Keratinocyte (primary cell): ENCODE measurements at regions not wholly inside any gene's neighbourhood (a gene's known extent, or its start where the extent isn't known, plus 50 kb on each side); places are given as distances from the start of the nearest gene placed in this dataset.

Source experiments
- DNase-seq: peaks from one replicate; pipeline ENCODE4 v3.0.0-alpha.2; 2011; ENCODE audit warnings: low read depth, missing footprints, low spot score
- FAIRE-seq: peaks from 2 replicates; lab custom pipeline; 2011; peaks lifted over from hg19 to GRCh38; lab: Jason Lieb, UNC
- H2AFZ ChIP-seq: 2 replicates; pipeline ENCODE4 v1.6.0; 2012; ENCODE audit warnings: low read length, control low read depth, inconsistent platforms; ENCODE audit not compliant: control insufficient read depth
- H3K27ac ChIP-seq: 2 replicates; pipeline ENCODE4 v1.5.1; 2011; ENCODE audit warnings: low read length; ENCODE audit not compliant: control insufficient read depth, insufficient read depth
- H3K27me3 ChIP-seq: 3 replicates; pipeline ENCODE4 v1.6.0; 2011; ENCODE audit warnings: low read length; ENCODE audit not compliant: control insufficient read depth, insufficient read depth; ENCODE audit errors: extremely low read depth
- H3K36me3 ChIP-seq, 2 experiments: 2 replicates in 1 of 2; 3 replicates in 1 of 2; pipeline ENCODE4 v1.5.1; 2011; ENCODE audit warnings: low read length in 2 of 2, mild to moderate bottlenecking in 1 of 2; ENCODE audit not compliant: control insufficient read depth in 2 of 2, insufficient read depth in 2 of 2; ENCODE audit errors: extremely low read depth in 1 of 2
- H3K4me1 ChIP-seq: 3 replicates; pipeline ENCODE4 v1.5.1; 2011; ENCODE audit warnings: low read length; ENCODE audit not compliant: control insufficient read depth, insufficient read depth; ENCODE audit errors: extremely low read depth
- H3K4me2 ChIP-seq: 3 replicates; pipeline ENCODE4 v1.6.0; 2011; ENCODE audit warnings: low read depth, low read length; ENCODE audit not compliant: control insufficient read depth, insufficient read depth; ENCODE audit errors: extremely low read depth
- H3K4me3 ChIP-seq, 3 experiments: fragments of 200-600 bp in 1 of 3; sonication (generic) in 1 of 3; 2 replicates in 2 of 3; 3 replicates in 1 of 3; pipeline ENCODE4 v1.5.1; 2011 to 2016; ENCODE audit warnings: low read length in 3 of 3, mild to moderate bottlenecking in 3 of 3, control low read depth in 2 of 3, inconsistent platforms in 1 of 3, low read depth in 1 of 3, mixed read lengths in 1 of 3, mixed run types in 1 of 3, moderate library complexity in 1 of 3; ENCODE audit not compliant: control insufficient read depth in 2 of 3, insufficient read depth in 2 of 3; ENCODE audit errors: extremely low read depth in 1 of 3
- H3K79me2 ChIP-seq: 2 replicates; pipeline ENCODE4 v1.6.0; 2012; ENCODE audit warnings: low read length; ENCODE audit not compliant: control insufficient read depth, insufficient read depth
- H3K9ac ChIP-seq: 3 replicates; pipeline ENCODE4 v1.6.0; 2011; ENCODE audit warnings: low read length; ENCODE audit not compliant: control insufficient read depth, insufficient read depth; ENCODE audit errors: extremely low read depth
- H3K9me1 ChIP-seq: 3 replicates; pipeline ENCODE4 v1.6.0; 2011; ENCODE audit warnings: low read length; ENCODE audit not compliant: control insufficient read depth, insufficient read depth; ENCODE audit errors: extremely low read depth
- H3K9me3 ChIP-seq: 2 replicates; pipeline ENCODE4 v1.5.1; 2012; ENCODE audit warnings: low read depth, low read length; ENCODE audit not compliant: control insufficient read depth
- H4K20me1 ChIP-seq: 3 replicates; pipeline ENCODE4 v1.6.0; 2011; ENCODE audit warnings: low read length; ENCODE audit not compliant: control insufficient read depth, insufficient read depth; ENCODE audit errors: extremely low read depth
- EZH2 ChIP-seq: IDR thresholded peaks from one replicate; pipeline ENCODE4 v1.6.1; 2012; ENCODE audit warnings: inconsistent platforms, mild to moderate bottlenecking, low read length, moderate library complexity
- dilution Hi-C: fragments of 300-500 bp; cut with MboI; formaldehyde crosslinking; loops from one replicate; pipeline ENCODE4 v1.7.0; 2020; ENCODE audit warnings: low sequenced_read_pairs; ENCODE audit not compliant: extremely low pct_ligation_motif_present
- TF ChIP-seq, protein P1 (sequence below), 3 experiments: IDR thresholded peaks in 1 of 3; conservative IDR thresholded peaks in 1 of 3; optimal IDR thresholded peaks in 1 of 3; 2 replicates in 2 of 3; 3 replicates in 1 of 3; pipeline versions ENCODE3 to v1.5.1; 2011; ENCODE audit warnings: low read length in 3 of 3, mild to moderate bottlenecking in 3 of 3, moderate library complexity in 2 of 3, control low read depth in 1 of 3, inconsistent platforms in 1 of 3; ENCODE audit not compliant: insufficient read depth in 2 of 3; ENCODE audit errors: extremely low read depth in 1 of 3

DNA sequence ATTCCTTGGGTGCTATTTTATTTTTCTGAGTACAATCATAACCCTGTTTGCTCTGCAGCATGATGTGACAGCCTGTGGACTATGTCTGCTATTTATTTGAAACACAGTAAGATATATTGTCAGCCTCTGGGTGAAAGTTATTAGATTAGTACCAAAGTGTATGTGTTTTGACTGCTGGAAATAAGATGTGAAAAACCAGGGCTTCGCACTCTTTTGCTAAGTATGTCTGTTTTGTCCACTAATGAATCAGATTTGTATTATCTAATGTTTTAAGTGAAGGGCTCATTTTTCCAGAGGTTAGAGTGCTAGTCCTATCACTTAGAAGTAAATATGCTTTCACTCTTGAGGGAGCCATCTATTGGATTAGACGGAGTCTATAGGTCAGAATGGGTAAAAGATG, 569.8 kb upstream of the FZD8 start:
- no peak for FAIRE-seq
- Histone ChIP-seq H3K9ac (no peak overlapping the region), H3K27me3 (no peaks in the 10 kb centered on the region), H3K79me2 (no peaks in the 10 kb centered on the region), H3K9me3 (no peaks in the 10 kb centered on the region), H3K36me3 (no peaks in the 10 kb centered on the region), H3K27ac (no peak overlapping the region), H2AFZ (no peak overlapping the region), H3K4me1 (no peaks in the 10 kb centered on the region), H3K4me3 (no peak overlapping the region), H3K4me2 (no peak overlapping the region), H3K9me1 (no peaks in the 10 kb centered on the region), H4K20me1 (no peaks in the 10 kb centered on the region)
- DNase-seq: no peak
- dilution Hi-C loops: no loop called here
- TF ChIP-seq, protein P1, sequence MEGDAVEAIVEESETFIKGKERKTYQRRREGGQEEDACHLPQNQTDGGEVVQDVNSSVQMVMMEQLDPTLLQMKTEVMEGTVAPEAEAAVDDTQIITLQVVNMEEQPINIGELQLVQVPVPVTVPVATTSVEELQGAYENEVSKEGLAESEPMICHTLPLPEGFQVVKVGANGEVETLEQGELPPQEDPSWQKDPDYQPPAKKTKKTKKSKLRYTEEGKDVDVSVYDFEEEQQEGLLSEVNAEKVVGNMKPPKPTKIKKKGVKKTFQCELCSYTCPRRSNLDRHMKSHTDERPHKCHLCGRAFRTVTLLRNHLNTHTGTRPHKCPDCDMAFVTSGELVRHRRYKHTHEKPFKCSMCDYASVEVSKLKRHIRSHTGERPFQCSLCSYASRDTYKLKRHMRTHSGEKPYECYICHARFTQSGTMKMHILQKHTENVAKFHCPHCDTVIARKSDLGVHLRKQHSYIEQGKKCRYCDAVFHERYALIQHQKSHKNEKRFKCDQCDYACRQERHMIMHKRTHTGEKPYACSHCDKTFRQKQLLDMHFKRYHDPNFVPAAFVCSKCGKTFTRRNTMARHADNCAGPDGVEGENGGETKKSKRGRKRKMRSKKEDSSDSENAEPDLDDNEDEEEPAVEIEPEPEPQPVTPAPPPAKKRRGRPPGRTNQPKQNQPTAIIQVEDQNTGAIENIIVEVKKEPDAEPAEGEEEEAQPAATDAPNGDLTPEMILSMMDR (optimal IDR thresholded peaks at IDR 0.05 in 1 of 3, IDR thresholded peaks at IDR 0.05 in 1 of 3, conservative IDR thresholded peaks at IDR 0.05 in 1 of 3; ENCODE audit: extremely low read depth in 1 of 3, insufficient read depth in 2 of 3, low read length in 3 of 3): no peak
- no peak for TF ChIP-seq EZH2

DNA sequence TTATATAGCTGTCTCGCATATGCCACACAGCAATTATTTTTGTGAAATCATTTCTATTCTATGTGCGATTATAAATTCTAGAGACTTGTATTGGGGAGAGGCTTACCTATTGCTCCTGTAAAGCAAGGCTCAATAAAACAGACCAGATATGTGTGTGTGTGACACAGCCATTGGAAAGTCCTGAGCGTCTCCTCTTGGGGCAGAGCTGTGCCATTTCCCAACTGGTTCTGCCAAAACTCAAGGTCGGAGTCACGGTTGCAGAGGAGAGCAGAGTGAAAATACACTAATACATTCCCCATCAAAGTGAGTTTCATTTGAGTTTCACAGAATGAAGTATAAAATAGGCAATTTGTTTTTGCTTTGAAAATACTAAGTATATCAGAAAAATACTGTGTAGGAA, 567.4 kb upstream of the FZD8 start:
- no peak overlapping the region for H3K9ac ChIP-seq
- H3K4me3 ChIP-seq: no peak overlapping the region
- dilution Hi-C loops: no loop called here
- TF ChIP-seq, protein P1 (optimal IDR thresholded peaks at IDR 0.05 in 1 of 3, IDR thresholded peaks at IDR 0.05 in 1 of 3, conservative IDR thresholded peaks at IDR 0.05 in 1 of 3; ENCODE audit: extremely low read depth in 1 of 3, insufficient read depth in 2 of 3, low read length in 3 of 3): no peak
- TF ChIP-seq EZH2: no peak
- no peaks in the 10 kb centered on the region for H3K9me3 ChIP-seq
- DNase-seq: no peak
- no peak overlapping the region for H2AFZ ChIP-seq
- H3K36me3 ChIP-seq: no peaks in the 10 kb centered on the region
- no peak overlapping the region for H3K4me2 ChIP-seq
- H3K9me1 ChIP-seq: no peaks in the 10 kb centered on the region
- H4K20me1 ChIP-seq: no peaks in the 10 kb centered on the region
- H3K79me2 ChIP-seq: no peaks in the 10 kb centered on the region
- H3K27ac ChIP-seq: no peak overlapping the region
- FAIRE-seq: no peak
- no peaks in the 10 kb centered on the region for H3K27me3 ChIP-seq
- H3K4me1 ChIP-seq: no peaks in the 10 kb centered on the region
